ENCODE measurements at regions not wholly inside any gene's neighbourhood (a gene's known extent, or its start where the extent isn't known, plus 50 kb on each side); places are given as distances from the start of the nearest gene placed in this dataset.

GRCh38 chr6:56693246-56693607 lies 50.5 kb upstream of the DST start:
- H3K36me3 ChIP-seq (ENCODE audit: insufficient read depth, low read length), result no peaks in the 10 kb centered on the region
- ATAC-seq (ENCODE audit: poor library complexity), result no peak
- H3K27ac ChIP-seq (ENCODE audit: low read depth in 1 of 2, low read length in 2 of 2), result no peak overlapping the region
- TF ChIP-seq CTCF (IDR thresholded peaks at IDR 0.05), result no peak
- no peak overlapping the region for H3K4me3 ChIP-seq (ENCODE audit: low read length)
- DNase-seq, result no peak
- Mint-ChIP-seq H3K27me3 (no peaks in the 10 kb centered on the region), H3K9me3 (no peaks in the 10 kb centered on the region), H3K4me1 (ENCODE audit: low read depth) (no peaks in the 10 kb centered on the region), H3K4me3 (no peak overlapping the region), H3K27ac (no peak overlapping the region), H3K36me3 (ENCODE audit: low read depth) (no peaks in the 10 kb centered on the region)
- H3K9me3 ChIP-seq (ENCODE audit: control insufficient read depth in 1 of 2, insufficient read depth in 1 of 2, low read length in 2 of 2), result no peaks in the 10 kb centered on the region
- no peaks in the 10 kb centered on the region for H3K4me1 ChIP-seq (ENCODE audit: insufficient read depth, low read length)
- ChIA-PET CTCF (no interaction called here), POLR2A (no interaction called here)
- peaks cover 0 to 2% of the 10 kb centered on the region in 2 experiments for H3K27me3 ChIP-seq (ENCODE audit: control insufficient read depth in 1 of 2, insufficient read depth in 2 of 2, low read length in 2 of 2)
- intact Hi-C loops (cut with DNase I, micrococcal nuclease), result no loop called here

- Histone ChIP-seq H3K9me3 (ENCODE audit: control insufficient read depth in 1 of 2, insufficient read depth in 1 of 2, low read length in 2 of 2) (no peaks in the 10 kb centered on the region), H3K4me1 (ENCODE audit: insufficient read depth, low read length) (no peaks in the 10 kb centered on the region), H3K4me3 (ENCODE audit: low read length) (no peak overlapping the region), H3K27me3 (ENCODE audit: control insufficient read depth in 1 of 2, insufficient read depth in 2 of 2, low read length in 2 of 2) (peaks cover 0 to 2% of the 10 kb centered on the region in 2 experiments), H3K27ac (ENCODE audit: low read depth in 1 of 2, low read length in 2 of 2) (no peak overlapping the region), H3K36me3 (ENCODE audit: insufficient read depth, low read length) (no peaks in the 10 kb centered on the region)
- TF ChIP-seq CTCF (IDR thresholded peaks at IDR 0.05), result no peak
- ChIA-PET CTCF (no interaction called here), POLR2A (no interaction called here)
- ATAC-seq (ENCODE audit: poor library complexity) (no peak), DNase-seq (no peak)
- Mint-ChIP-seq H3K4me1 (ENCODE audit: low read depth) (no peaks in the 10 kb centered on the region), H3K27ac (no peak overlapping the region), H3K27me3 (no peaks in the 10 kb centered on the region), H3K4me3 (no peak overlapping the region), H3K9me3 (no peaks in the 10 kb centered on the region), H3K36me3 (ENCODE audit: low read depth) (no peaks in the 10 kb centered on the region)
- intact Hi-C loops (cut with DNase I, micrococcal nuclease), result no loop called here
These were observed 50.0 kb upstream of the DST start for GRCh38 chr6:56692523-56693245.
